H1 (cell line): ENCODE measurements at regions not wholly inside any gene's neighbourhood (a gene's known extent, or its start where the extent isn't known, plus 50 kb on each side); places are given as distances from the start of the nearest gene placed in this dataset.
A peak's percentile ranks its signal among the peaks of the same experiment; 100 is the strongest.

Experiments
- CTCF ChIA-PET: fragments of 300-600 bp; sonication (Branson Sonifier 250); formaldehyde crosslinking; loops from one replicate; lab custom pipeline; 2021; ENCODE audit not compliant: partially characterized antibody; lab: Charles Lee
- POLR2A ChIA-PET: fragments of 300-600 bp; sonication (Branson Sonifier 250); formaldehyde crosslinking; loops from one replicate; lab custom pipeline; 2021; ENCODE audit warnings: inconsistent platforms; ENCODE audit not compliant: partially characterized antibody; lab: Charles Lee
- DNase-seq, 2 experiments: peaks; one replicate each; pipeline versions ENCODE4 v3.0.0 to v3.0.0-alpha.2; 2010 to 2022; ENCODE audit warnings: low spot score in 2 of 2, low read depth in 1 of 2, mixed read lengths in 1 of 2
- FAIRE-seq: peaks from 2 replicates; lab custom pipeline; 2011; peaks lifted over from hg19 to GRCh38; lab: Jason Lieb, UNC
- H2AFZ ChIP-seq: 2 replicates; pipeline ENCODE4 v1.8.1; 2012; ENCODE audit warnings: low read length, inconsistent platforms
- H2AK5ac ChIP-seq: 2 replicates; pipeline ENCODE4 v1.6.1; 2013; ENCODE audit warnings: low read depth, low read length
- H2BK120ac ChIP-seq: replicated peaks from 2 replicates; pipeline ENCODE3; 2013; ENCODE audit warnings: low read depth, low read length, inconsistent platforms
- H2BK12ac ChIP-seq: 2 replicates; pipeline ENCODE4 v1.6.1; 2013; ENCODE audit warnings: low read depth, low read length
- H2BK15ac ChIP-seq: 2 replicates; pipeline ENCODE4 v1.6.1; 2013; ENCODE audit warnings: low read length
- H2BK20ac ChIP-seq: 2 replicates; pipeline ENCODE4 v1.6.1; 2013; ENCODE audit warnings: low read length
- H2BK5ac ChIP-seq: 2 replicates; pipeline ENCODE4 v1.6.1; 2013; ENCODE audit warnings: low read depth, low read length
- H3K14ac ChIP-seq: 2 replicates; pipeline ENCODE4 v1.6.1; 2013; ENCODE audit warnings: inconsistent platforms; ENCODE audit not compliant: insufficient read length
- H3K18ac ChIP-seq: 2 replicates; pipeline ENCODE4 v1.6.1; 2013; ENCODE audit warnings: low read length; ENCODE audit errors: extremely low read depth
- H3K23ac ChIP-seq: 2 replicates; pipeline ENCODE4 v1.6.1; 2013; ENCODE audit warnings: inconsistent platforms; ENCODE audit not compliant: insufficient read length
- H3K23me2 ChIP-seq: 2 replicates; pipeline ENCODE4 v1.6.1; 2013; ENCODE audit warnings: low read depth, low read length
- H3K27ac ChIP-seq: 2 replicates; pipeline ENCODE4 v1.6.1; 2011; ENCODE audit warnings: low read depth, low read length, inconsistent platforms
- H3K27me3 ChIP-seq, 4 experiments: replicated peaks in 1 of 4; 1 replicate in 1 of 4; 2 replicates in 3 of 4; pipeline versions ENCODE4 v1.6.1 to v1.8.1; 2011 to 2013; ENCODE audit warnings: low read length in 3 of 4, mild to moderate bottlenecking in 3 of 4, inconsistent platforms in 2 of 4, mixed read lengths in 2 of 4, moderate library complexity in 1 of 4; ENCODE audit not compliant: control insufficient read depth in 3 of 4, insufficient read depth in 3 of 4; ENCODE audit errors: extremely low read depth in 1 of 4
- H3K36me3 ChIP-seq, 4 experiments: 2 replicates each; pipeline versions ENCODE4 v1.6.1 to v1.8.1; 2011 to 2013; ENCODE audit warnings: mild to moderate bottlenecking in 4 of 4, low read length in 3 of 4, moderate library complexity in 2 of 4, control low read depth in 1 of 4, inconsistent platforms in 1 of 4; ENCODE audit not compliant: insufficient read depth in 4 of 4, control insufficient read depth in 2 of 4
- H3K4ac ChIP-seq: replicated peaks from 2 replicates; pipeline ENCODE3; 2013; ENCODE audit warnings: low read length, low read depth, mixed read lengths, inconsistent platforms; ENCODE audit not compliant: insufficient read length
- H3K4me1 ChIP-seq, 4 experiments: replicated peaks in 1 of 4; 1 replicate in 1 of 4; 2 replicates in 3 of 4; pipeline versions ENCODE4 v1.6.1 to v1.8.1; 2011 to 2013; ENCODE audit warnings: low read length in 3 of 4, inconsistent platforms in 2 of 4, mixed read lengths in 1 of 4; ENCODE audit not compliant: insufficient read depth in 4 of 4, control insufficient read depth in 3 of 4
- H3K4me2 ChIP-seq, 2 experiments: 2 replicates each; pipeline versions ENCODE4 v1.6.1 to v1.8.1; 2011 to 2013; ENCODE audit warnings: low read depth in 2 of 2, low read length in 2 of 2, control low read depth in 1 of 2, inconsistent platforms in 1 of 2, mild to moderate bottlenecking in 1 of 2; ENCODE audit not compliant: insufficient read depth in 1 of 2
- H3K4me3 ChIP-seq, 4 experiments: fragments of 200-600, 300-600 bp in 1 of 4; sonication (generic), shearing (Covaris generic), sonication (Bioruptor Twin) in 1 of 4; 2 replicates each; pipeline versions ENCODE4 v1.5.1 to v1.8.1; 2011 to 2016; ENCODE audit warnings: low read length in 4 of 4, low read depth in 3 of 4, control low read depth in 2 of 4, inconsistent platforms in 2 of 4, mild to moderate bottlenecking in 2 of 4, mixed read lengths in 1 of 4, moderate library complexity in 1 of 4; ENCODE audit not compliant: insufficient read depth in 2 of 4; ENCODE audit errors: extremely low read depth in 1 of 4
- H3K56ac ChIP-seq: replicated peaks from 2 replicates; pipeline ENCODE3; 2013; ENCODE audit warnings: low read depth, mild to moderate bottlenecking, mixed read lengths, low read length, inconsistent platforms; ENCODE audit not compliant: insufficient read length
- H3K79me1 ChIP-seq: 2 replicates; pipeline ENCODE4 v1.6.1; 2013; ENCODE audit warnings: low read depth, low read length, control low read depth
- H3K79me2 ChIP-seq, 2 experiments: 2 replicates each; pipeline versions ENCODE4 v1.6.1 to v1.8.1; 2012 to 2013; ENCODE audit warnings: low read length in 2 of 2, mild to moderate bottlenecking in 2 of 2, inconsistent platforms in 1 of 2; ENCODE audit not compliant: insufficient read depth in 2 of 2, control insufficient read depth in 1 of 2
- H3K9ac ChIP-seq, 4 experiments: replicated peaks in 1 of 4; 1 replicate in 1 of 4; 2 replicates in 3 of 4; pipeline versions ENCODE4 v1.6.1 to v1.8.1; 2011 to 2013; ENCODE audit warnings: low read depth in 3 of 4, low read length in 3 of 4, control low read depth in 2 of 4, mild to moderate bottlenecking in 2 of 4, moderate library complexity in 2 of 4, inconsistent platforms in 1 of 4; ENCODE audit errors: extremely low read depth in 1 of 4
- H3K9me3 ChIP-seq, 2 experiments: 2 replicates each; pipeline versions ENCODE4 v1.6.1 to v1.8.1; 2012 to 2013; ENCODE audit warnings: mild to moderate bottlenecking in 2 of 2, moderate library complexity in 2 of 2, control low read depth in 1 of 2, inconsistent platforms in 1 of 2, low read depth in 1 of 2, low read length in 1 of 2, mixed read lengths in 1 of 2; ENCODE audit not compliant: insufficient read depth in 2 of 2
- H4K20me1 ChIP-seq, 2 experiments: replicated peaks in 1 of 2; 2 replicates each; pipeline versions ENCODE3 to v1.8.1; 2011 to 2013; ENCODE audit warnings: inconsistent platforms in 2 of 2, low read length in 2 of 2, mild to moderate bottlenecking in 1 of 2; ENCODE audit not compliant: insufficient read depth in 2 of 2, control insufficient read depth in 1 of 2
- H4K5ac ChIP-seq: 2 replicates; pipeline ENCODE4 v1.6.1; 2013; ENCODE audit warnings: low read length, low read depth, mixed read lengths, inconsistent platforms; ENCODE audit not compliant: insufficient read length
- H4K8ac ChIP-seq: 2 replicates; pipeline ENCODE4 v1.8.0; 2013; ENCODE audit warnings: mild to moderate bottlenecking, moderate library complexity, low read length, inconsistent platforms; ENCODE audit not compliant: insufficient read depth; ENCODE audit errors: extremely low read depth
- H4K91ac ChIP-seq: replicated peaks from 2 replicates; pipeline ENCODE3; 2013; ENCODE audit warnings: low read length, mixed read lengths, inconsistent platforms; ENCODE audit not compliant: insufficient read length
- ATF3 ChIP-seq: IDR thresholded peaks from 2 replicates; pipeline ENCODE4 v1.6.1; 2011; ENCODE audit warnings: low read depth, mild to moderate bottlenecking, low read length; ENCODE audit not compliant: insufficient read depth
- EGR1 ChIP-seq: IDR thresholded peaks from 2 replicates; pipeline ENCODE4 v1.6.1; 2011; ENCODE audit warnings: low read depth, low read length, borderline replicate concordance
- GTF2F1 ChIP-seq: IDR thresholded peaks from 2 replicates; pipeline ENCODE4 v1.6.1; 2012; ENCODE audit warnings: low read depth, low read length, improper control_type of control experiment, borderline replicate concordance
- KDM4A ChIP-seq: IDR thresholded peaks from one replicate; pipeline ENCODE4 v1.7.1; 2012; ENCODE audit warnings: low read depth, mild to moderate bottlenecking, moderate library complexity, low read length, inconsistent platforms; ENCODE audit not compliant: severe bottlenecking
- MAFK ChIP-seq: IDR thresholded peaks from 2 replicates; pipeline ENCODE4 v1.6.1; 2012; ENCODE audit warnings: low read depth, mild to moderate bottlenecking, improper control_type of control experiment, low read length
- NANOG ChIP-seq: IDR thresholded peaks from 2 replicates; pipeline ENCODE4 v1.6.1; 2011; ENCODE audit warnings: low read length, low read depth, mild to moderate bottlenecking, inconsistent platforms; ENCODE audit not compliant: insufficient read depth, poor library complexity, severe bottlenecking
- NRF1 ChIP-seq: IDR thresholded peaks from 2 replicates; pipeline ENCODE4 v1.6.1; 2011; ENCODE audit warnings: mild to moderate bottlenecking, low read depth, low read length, improper control_type of control experiment
- POLR2AphosphoS5 ChIP-seq: IDR thresholded peaks from 2 replicates; pipeline ENCODE4 v1.6.1; 2011; ENCODE audit warnings: low read depth, low read length
- SUZ12 ChIP-seq: fragments of 200-600 bp; sonication (generic); IDR thresholded peaks from 2 replicates; pipeline ENCODE4 v1.6.1; 2012; ENCODE audit warnings: mild to moderate bottlenecking, inconsistent platforms, low read length, moderate library complexity, mixed read lengths

- no peak overlapping the region for H2BK20ac ChIP-seq
- no peak overlapping the region for H2BK15ac ChIP-seq
- no peaks in the 10 kb centered on the region for H3K23me2 ChIP-seq
- H3K36me3 ChIP-seq = no peaks in the 10 kb centered on the region
- H2AK5ac ChIP-seq = 0 out of 2 replicates have a peak overlapping the region, but pooled peaks have one; percentile 65
- H4K20me1 ChIP-seq = no peaks in the 10 kb centered on the region
- H2BK5ac ChIP-seq = no peak overlapping the region
- H3K9ac ChIP-seq = no peak overlapping the region
- H3K18ac ChIP-seq = no peak overlapping the region
- H3K9me3 ChIP-seq = no peaks in the 10 kb centered on the region
- H3K4me1 ChIP-seq = no peaks in the 10 kb centered on the region; a peak in 1 of 7 replicates
- no peak overlapping the region for H4K5ac ChIP-seq
- H3K79me1 ChIP-seq = no peaks in the 10 kb centered on the region
- H2BK12ac ChIP-seq = no peak overlapping the region
- H2AFZ ChIP-seq = no peak overlapping the region
- H4K8ac ChIP-seq = no peak overlapping the region
- DNase-seq (no peak), FAIRE-seq (no peak)
- H3K4me2 ChIP-seq = no peak overlapping the region
- H2BK120ac ChIP-seq = peak overlapping the region; percentile 54
- H3K4me3 ChIP-seq = no peak overlapping the region
- H3K79me2 ChIP-seq = no peaks in the 10 kb centered on the region
- H3K27ac ChIP-seq = no peak overlapping the region
- no peak overlapping the region for H3K4ac ChIP-seq
- H3K23ac ChIP-seq = no peak overlapping the region
- ChIA-PET POLR2A (no interaction called here), CTCF (no interaction called here)
- no peak overlapping the region for H3K14ac ChIP-seq
- TF ChIP-seq KDM4A (no peak), NRF1 (no peak), POLR2AphosphoS5 (no peak), SUZ12 (no peak), GTF2F1 (no peak), ATF3 (no peak), EGR1 (no peak), NANOG (no peak), MAFK (no peak)
- no peak overlapping the region for H3K56ac ChIP-seq
- H3K27me3 ChIP-seq = no peaks in the 10 kb centered on the region
- no peak overlapping the region for H4K91ac ChIP-seq
Observed at GRCh38 chrX:14357314-14357713, 172.0 kb upstream of the GLRA2 start.
